H1 (cell line): ENCODE measurements at regions not wholly inside any gene's neighbourhood (a gene's known extent, or its start where the extent isn't known, plus 50 kb on each side); places are given as distances from the start of the nearest gene placed in this dataset.

ENCODE experiments used
- CTCF ChIP-seq, 3 experiments: IDR thresholded peaks; 1 replicate in 2 of 3; 2 replicates in 1 of 3; pipeline versions ENCODE4 v1.5.1 to v1.6.1; 2011; ENCODE audit warnings: low read length in 3 of 3, mild to moderate bottlenecking in 3 of 3, inconsistent platforms in 2 of 3, low read depth in 1 of 3, moderate library complexity in 1 of 3; ENCODE audit not compliant: insufficient read depth in 1 of 3; ENCODE audit errors: control extremely low read depth in 1 of 3
- E2F6 ChIP-seq: IDR thresholded peaks from 2 replicates; pipeline ENCODE4 v1.6.1; 2012; ENCODE audit warnings: inconsistent platforms
- HDAC6 ChIP-seq: IDR thresholded peaks from one replicate; pipeline ENCODE4 v1.7.1; 2012; ENCODE audit warnings: low read depth, mild to moderate bottlenecking, inconsistent platforms, low read length, moderate library complexity
- KDM4A ChIP-seq: IDR thresholded peaks from one replicate; pipeline ENCODE4 v1.7.1; 2012; ENCODE audit warnings: low read depth, mild to moderate bottlenecking, moderate library complexity, low read length, inconsistent platforms; ENCODE audit not compliant: severe bottlenecking
- SIRT6 ChIP-seq: IDR thresholded peaks from one replicate; pipeline ENCODE4 v1.7.1; 2012; ENCODE audit warnings: low read length, inconsistent platforms
- SP2 ChIP-seq: IDR thresholded peaks from 2 replicates; pipeline ENCODE4 v1.6.1; 2012; ENCODE audit warnings: mild to moderate bottlenecking, low read length, inconsistent platforms
- TAF1 ChIP-seq: IDR thresholded peaks from 2 replicates; pipeline ENCODE4 v1.6.1; 2011; ENCODE audit warnings: mild to moderate bottlenecking, low read depth, low read length
- TBP ChIP-seq: IDR thresholded peaks from 2 replicates; pipeline ENCODE4 v1.6.1; 2011; ENCODE audit warnings: low read depth, low read length, improper control_type of control experiment
- TEAD4 ChIP-seq: IDR thresholded peaks from 2 replicates; pipeline ENCODE4 v1.6.1; 2012; ENCODE audit warnings: low read depth, low read length, inconsistent platforms, mixed read lengths
- TF ChIP-seq, protein P1 (sequence below): fragments of 300-600 bp; sonication (generic); IDR thresholded peaks from 2 replicates; pipeline ENCODE4 v1.7.1; 2012; ENCODE audit warnings: low read length, moderate library complexity, mild to moderate bottlenecking, inconsistent platforms; ENCODE audit not compliant: insufficient replicate concordance

GRCh38 chr10:128860574-128860973 is 606.5 kb upstream of the MGMT start (continued):
- TF ChIP-seq, protein P1, sequence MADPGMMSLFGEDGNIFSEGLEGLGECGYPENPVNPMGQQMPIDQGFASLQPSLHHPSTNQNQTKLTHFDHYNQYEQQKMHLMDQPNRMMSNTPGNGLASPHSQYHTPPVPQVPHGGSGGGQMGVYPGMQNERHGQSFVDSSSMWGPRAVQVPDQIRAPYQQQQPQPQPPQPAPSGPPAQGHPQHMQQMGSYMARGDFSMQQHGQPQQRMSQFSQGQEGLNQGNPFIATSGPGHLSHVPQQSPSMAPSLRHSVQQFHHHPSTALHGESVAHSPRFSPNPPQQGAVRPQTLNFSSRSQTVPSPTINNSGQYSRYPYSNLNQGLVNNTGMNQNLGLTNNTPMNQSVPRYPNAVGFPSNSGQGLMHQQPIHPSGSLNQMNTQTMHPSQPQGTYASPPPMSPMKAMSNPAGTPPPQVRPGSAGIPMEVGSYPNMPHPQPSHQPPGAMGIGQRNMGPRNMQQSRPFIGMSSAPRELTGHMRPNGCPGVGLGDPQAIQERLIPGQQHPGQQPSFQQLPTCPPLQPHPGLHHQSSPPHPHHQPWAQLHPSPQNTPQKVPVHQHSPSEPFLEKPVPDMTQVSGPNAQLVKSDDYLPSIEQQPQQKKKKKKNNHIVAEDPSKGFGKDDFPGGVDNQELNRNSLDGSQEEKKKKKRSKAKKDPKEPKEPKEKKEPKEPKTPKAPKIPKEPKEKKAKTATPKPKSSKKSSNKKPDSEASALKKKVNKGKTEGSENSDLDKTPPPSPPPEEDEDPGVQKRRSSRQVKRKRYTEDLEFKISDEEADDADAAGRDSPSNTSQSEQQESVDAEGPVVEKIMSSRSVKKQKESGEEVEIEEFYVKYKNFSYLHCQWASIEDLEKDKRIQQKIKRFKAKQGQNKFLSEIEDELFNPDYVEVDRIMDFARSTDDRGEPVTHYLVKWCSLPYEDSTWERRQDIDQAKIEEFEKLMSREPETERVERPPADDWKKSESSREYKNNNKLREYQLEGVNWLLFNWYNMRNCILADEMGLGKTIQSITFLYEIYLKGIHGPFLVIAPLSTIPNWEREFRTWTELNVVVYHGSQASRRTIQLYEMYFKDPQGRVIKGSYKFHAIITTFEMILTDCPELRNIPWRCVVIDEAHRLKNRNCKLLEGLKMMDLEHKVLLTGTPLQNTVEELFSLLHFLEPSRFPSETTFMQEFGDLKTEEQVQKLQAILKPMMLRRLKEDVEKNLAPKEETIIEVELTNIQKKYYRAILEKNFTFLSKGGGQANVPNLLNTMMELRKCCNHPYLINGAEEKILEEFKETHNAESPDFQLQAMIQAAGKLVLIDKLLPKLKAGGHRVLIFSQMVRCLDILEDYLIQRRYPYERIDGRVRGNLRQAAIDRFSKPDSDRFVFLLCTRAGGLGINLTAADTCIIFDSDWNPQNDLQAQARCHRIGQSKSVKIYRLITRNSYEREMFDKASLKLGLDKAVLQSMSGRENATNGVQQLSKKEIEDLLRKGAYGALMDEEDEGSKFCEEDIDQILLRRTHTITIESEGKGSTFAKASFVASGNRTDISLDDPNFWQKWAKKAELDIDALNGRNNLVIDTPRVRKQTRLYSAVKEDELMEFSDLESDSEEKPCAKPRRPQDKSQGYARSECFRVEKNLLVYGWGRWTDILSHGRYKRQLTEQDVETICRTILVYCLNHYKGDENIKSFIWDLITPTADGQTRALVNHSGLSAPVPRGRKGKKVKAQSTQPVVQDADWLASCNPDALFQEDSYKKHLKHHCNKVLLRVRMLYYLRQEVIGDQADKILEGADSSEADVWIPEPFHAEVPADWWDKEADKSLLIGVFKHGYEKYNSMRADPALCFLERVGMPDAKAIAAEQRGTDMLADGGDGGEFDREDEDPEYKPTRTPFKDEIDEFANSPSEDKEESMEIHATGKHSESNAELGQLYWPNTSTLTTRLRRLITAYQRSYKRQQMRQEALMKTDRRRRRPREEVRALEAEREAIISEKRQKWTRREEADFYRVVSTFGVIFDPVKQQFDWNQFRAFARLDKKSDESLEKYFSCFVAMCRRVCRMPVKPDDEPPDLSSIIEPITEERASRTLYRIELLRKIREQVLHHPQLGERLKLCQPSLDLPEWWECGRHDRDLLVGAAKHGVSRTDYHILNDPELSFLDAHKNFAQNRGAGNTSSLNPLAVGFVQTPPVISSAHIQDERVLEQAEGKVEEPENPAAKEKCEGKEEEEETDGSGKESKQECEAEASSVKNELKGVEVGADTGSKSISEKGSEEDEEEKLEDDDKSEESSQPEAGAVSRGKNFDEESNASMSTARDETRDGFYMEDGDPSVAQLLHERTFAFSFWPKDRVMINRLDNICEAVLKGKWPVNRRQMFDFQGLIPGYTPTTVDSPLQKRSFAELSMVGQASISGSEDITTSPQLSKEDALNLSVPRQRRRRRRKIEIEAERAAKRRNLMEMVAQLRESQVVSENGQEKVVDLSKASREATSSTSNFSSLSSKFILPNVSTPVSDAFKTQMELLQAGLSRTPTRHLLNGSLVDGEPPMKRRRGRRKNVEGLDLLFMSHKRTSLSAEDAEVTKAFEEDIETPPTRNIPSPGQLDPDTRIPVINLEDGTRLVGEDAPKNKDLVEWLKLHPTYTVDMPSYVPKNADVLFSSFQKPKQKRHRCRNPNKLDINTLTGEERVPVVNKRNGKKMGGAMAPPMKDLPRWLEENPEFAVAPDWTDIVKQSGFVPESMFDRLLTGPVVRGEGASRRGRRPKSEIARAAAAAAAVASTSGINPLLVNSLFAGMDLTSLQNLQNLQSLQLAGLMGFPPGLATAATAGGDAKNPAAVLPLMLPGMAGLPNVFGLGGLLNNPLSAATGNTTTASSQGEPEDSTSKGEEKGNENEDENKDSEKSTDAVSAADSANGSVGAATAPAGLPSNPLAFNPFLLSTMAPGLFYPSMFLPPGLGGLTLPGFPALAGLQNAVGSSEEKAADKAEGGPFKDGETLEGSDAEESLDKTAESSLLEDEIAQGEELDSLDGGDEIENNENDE, result no peak
- TF ChIP-seq TBP (no peak), KDM4A (no peak), HDAC6 (no peak), TEAD4 (no peak), SIRT6 (no peak), SP2 (no peak), CTCF (IDR thresholded peaks at IDR 0.05; ENCODE audit: control extremely low read depth in 1 of 3, insufficient read depth in 1 of 3, low read depth in 1 of 3, low read length in 3 of 3) (no peak), TAF1 (no peak), E2F6 (no peak)
- TF ChIP-seq, all 59 proteins: peak for 0
